ENCODE measurements at regions not wholly inside any gene's neighbourhood (a gene's known extent, or its start where the extent isn't known, plus 50 kb on each side); places are given as distances from the start of the nearest gene placed in this dataset.

DNA sequence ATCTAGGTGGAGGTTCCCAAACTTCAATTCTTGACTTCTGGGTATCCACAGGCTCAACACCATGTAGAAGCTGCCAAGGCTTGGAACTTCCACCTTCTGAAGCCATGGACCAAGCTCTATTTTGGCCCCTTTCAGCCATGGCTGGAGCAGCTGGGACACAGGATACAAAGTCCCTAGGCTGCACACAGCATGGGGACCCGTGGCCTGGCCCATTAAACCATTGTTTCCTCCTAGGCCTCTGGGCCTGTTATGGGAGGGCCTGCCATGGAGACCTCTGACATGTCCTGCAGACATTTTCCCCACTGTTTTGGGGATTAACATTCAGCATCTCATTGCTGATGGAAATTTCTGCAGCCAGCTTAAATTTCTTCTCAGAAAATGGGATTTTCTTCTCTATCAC, 1908.0 kb downstream of the EFNA5 start:
- dilution Hi-C loops (cut with MboI; ENCODE audit: extremely low pct_ligation_motif_present, low sequenced_read_pairs) = no loop called here
- no peak for DNase-seq (ENCODE audit: low read depth, low spot score)
- no peak overlapping the region for H3K27ac ChIP-seq (ENCODE audit: insufficient read depth, low read depth, low read length)
- no peaks in the 10 kb centered on the region for H3K36me3 ChIP-seq (ENCODE audit: control insufficient read depth in 2 of 2, extremely low read depth in 1 of 2, insufficient read depth in 2 of 2, low read length in 2 of 2)
- no peak for FAIRE-seq
- no peaks in the 10 kb centered on the region for H4K20me1 ChIP-seq (replicated peaks; ENCODE audit: control insufficient read depth, extremely low read depth, insufficient read depth, low read length)
- intact Hi-C loops (cut with micrococcal nuclease) = no loop called here
- H3K79me2 ChIP-seq (ENCODE audit: control insufficient read depth, insufficient read depth, low read length) = no peaks in the 10 kb centered on the region
- H3K9me3 ChIP-seq (replicated peaks; ENCODE audit: control insufficient read depth, insufficient read depth, low read length) = no peaks in the 10 kb centered on the region
- H3K9me1 ChIP-seq (replicated peaks; ENCODE audit: control insufficient read depth, extremely low read depth, insufficient read depth, low read length) = no peaks in the 10 kb centered on the region
- no peak overlapping the region for H3K9ac ChIP-seq (replicated peaks; ENCODE audit: extremely low read depth, insufficient read depth, low read length)
- H3K4me1 ChIP-seq (ENCODE audit: control insufficient read depth, extremely low read depth, insufficient read depth, low read length) = peaks cover 6% of the 10 kb centered on the region
- ChIA-PET POLR2A (no interaction called here), CTCF (no interaction called here)
- H2AFZ ChIP-seq (ENCODE audit: low read depth, low read length) = no peak overlapping the region
- no peak overlapping the region for H3K4me2 ChIP-seq (ENCODE audit: insufficient read depth, low read length)
- no peak overlapping the region for H3K4me3 ChIP-seq (replicated peaks in 1 of 3; ENCODE audit: insufficient read depth in 1 of 3, low read depth in 1 of 3, low read length in 3 of 3)
- no peak for TF ChIP-seq POLR2AphosphoS5 (IDR thresholded peaks at IDR 0.05; ENCODE audit: insufficient read depth, low read depth, low read length)
- no peaks in the 10 kb centered on the region for H3K27me3 ChIP-seq (ENCODE audit: control insufficient read depth in 2 of 2, insufficient read depth in 2 of 2, low read length in 2 of 2)
- BruUV-seq (replicated peaks) = no TSS peak

DNA sequence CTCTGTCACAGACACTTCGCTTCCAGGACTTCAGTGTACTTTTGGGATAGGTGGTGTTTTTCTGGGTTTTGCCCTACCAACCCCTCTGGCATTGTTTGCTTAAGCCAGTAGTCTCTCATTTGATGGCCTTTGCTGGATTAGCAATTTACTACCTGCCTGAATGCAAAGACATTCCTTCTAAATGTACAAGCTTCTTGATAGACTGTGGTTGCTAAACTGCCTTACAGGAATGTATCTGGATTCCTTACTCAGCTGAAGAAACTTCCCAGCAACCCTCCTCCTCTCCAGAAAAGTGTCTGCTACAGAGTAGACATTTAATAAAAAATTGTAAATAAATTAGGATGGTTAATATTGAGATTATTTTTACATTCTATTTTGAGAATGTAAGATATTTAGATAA, 1916.7 kb downstream of the EFNA5 start:
- CTCF ChIA-PET = no interaction called here
- Histone ChIP-seq H3K4me1 (ENCODE audit: control insufficient read depth, extremely low read depth, insufficient read depth, low read length) (no peaks in the 10 kb centered on the region), H3K9ac (replicated peaks; ENCODE audit: extremely low read depth, insufficient read depth, low read length) (no peak overlapping the region), H3K27ac (ENCODE audit: insufficient read depth, low read depth, low read length) (no peak overlapping the region), H3K27me3 (ENCODE audit: control insufficient read depth in 2 of 2, insufficient read depth in 2 of 2, low read length in 2 of 2) (no peaks in the 10 kb centered on the region), H3K4me3 (replicated peaks in 1 of 3; ENCODE audit: insufficient read depth in 1 of 3, low read depth in 1 of 3, low read length in 3 of 3) (no peak overlapping the region), H3K4me2 (ENCODE audit: insufficient read depth, low read length) (no peak overlapping the region), H3K79me2 (ENCODE audit: control insufficient read depth, insufficient read depth, low read length) (no peaks in the 10 kb centered on the region), H3K36me3 (ENCODE audit: control insufficient read depth in 2 of 2, extremely low read depth in 1 of 2, insufficient read depth in 2 of 2, low read length in 2 of 2) (no peaks in the 10 kb centered on the region), H3K9me1 (replicated peaks; ENCODE audit: control insufficient read depth, extremely low read depth, insufficient read depth, low read length) (no peaks in the 10 kb centered on the region), H4K20me1 (replicated peaks; ENCODE audit: control insufficient read depth, extremely low read depth, insufficient read depth, low read length) (no peaks in the 10 kb centered on the region), H3K9me3 (replicated peaks; ENCODE audit: control insufficient read depth, insufficient read depth, low read length) (no peaks in the 10 kb centered on the region), H2AFZ (ENCODE audit: low read depth, low read length) (no peak overlapping the region)
- intact Hi-C loops (cut with micrococcal nuclease) (no loop called here), dilution Hi-C loops (cut with MboI; ENCODE audit: extremely low pct_ligation_motif_present, low sequenced_read_pairs) (no loop called here)
- POLR2A ChIA-PET = no interaction called here
- no TSS peak for BruUV-seq (replicated peaks)
- DNase-seq (ENCODE audit: low read depth, low spot score) (no peak), FAIRE-seq (no peak)
- TF ChIP-seq, protein P1, sequence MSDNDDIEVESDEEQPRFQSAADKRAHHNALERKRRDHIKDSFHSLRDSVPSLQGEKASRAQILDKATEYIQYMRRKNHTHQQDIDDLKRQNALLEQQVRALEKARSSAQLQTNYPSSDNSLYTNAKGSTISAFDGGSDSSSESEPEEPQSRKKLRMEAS (IDR thresholded peaks at IDR 0.05; ENCODE audit: insufficient read depth, insufficient read length) = no peak
- TF ChIP-seq EZH2 (IDR thresholded peaks at IDR 0.05; ENCODE audit: borderline replicate concordance, low read depth, low read length, severe bottlenecking) (no peak), JUN (IDR thresholded peaks at IDR 0.05; ENCODE audit: borderline replicate concordance, insufficient read depth, insufficient read length, low read depth) (no peak), MYC (IDR thresholded peaks at IDR 0.05; ENCODE audit: low read depth, low read length) (no peak), GATA2 (IDR thresholded peaks at IDR 0.05; ENCODE audit: insufficient read depth, insufficient read length, low read depth, low read length) (no peak), FOS (IDR thresholded peaks at IDR 0.05; ENCODE audit: borderline replicate concordance, insufficient read depth, low read length) (no peak), POLR2AphosphoS5 (IDR thresholded peaks at IDR 0.05; ENCODE audit: insufficient read depth, low read depth, low read length) (no peak), POLR2A (IDR thresholded peaks at IDR 0.05; ENCODE audit: low read depth, low read length) (no peak)
- TF ChIP-seq, protein P2, sequence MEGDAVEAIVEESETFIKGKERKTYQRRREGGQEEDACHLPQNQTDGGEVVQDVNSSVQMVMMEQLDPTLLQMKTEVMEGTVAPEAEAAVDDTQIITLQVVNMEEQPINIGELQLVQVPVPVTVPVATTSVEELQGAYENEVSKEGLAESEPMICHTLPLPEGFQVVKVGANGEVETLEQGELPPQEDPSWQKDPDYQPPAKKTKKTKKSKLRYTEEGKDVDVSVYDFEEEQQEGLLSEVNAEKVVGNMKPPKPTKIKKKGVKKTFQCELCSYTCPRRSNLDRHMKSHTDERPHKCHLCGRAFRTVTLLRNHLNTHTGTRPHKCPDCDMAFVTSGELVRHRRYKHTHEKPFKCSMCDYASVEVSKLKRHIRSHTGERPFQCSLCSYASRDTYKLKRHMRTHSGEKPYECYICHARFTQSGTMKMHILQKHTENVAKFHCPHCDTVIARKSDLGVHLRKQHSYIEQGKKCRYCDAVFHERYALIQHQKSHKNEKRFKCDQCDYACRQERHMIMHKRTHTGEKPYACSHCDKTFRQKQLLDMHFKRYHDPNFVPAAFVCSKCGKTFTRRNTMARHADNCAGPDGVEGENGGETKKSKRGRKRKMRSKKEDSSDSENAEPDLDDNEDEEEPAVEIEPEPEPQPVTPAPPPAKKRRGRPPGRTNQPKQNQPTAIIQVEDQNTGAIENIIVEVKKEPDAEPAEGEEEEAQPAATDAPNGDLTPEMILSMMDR (IDR thresholded peaks at IDR 0.05; ENCODE audit: extremely low read depth in 1 of 2, insufficient read depth in 1 of 2, low read depth in 1 of 2, low read length in 2 of 2) = no peak

All from endothelial cell of umbilical vein (primary cell).